Memory B cell (primary cell): ENCODE measurements at regions not wholly inside any gene's neighbourhood (a gene's known extent, or its start where the extent isn't known, plus 50 kb on each side); places are given as distances from the start of the nearest gene placed in this dataset.

Source experiments
- ATAC-seq: fragments of 150-1000 bp; cut with Tn5 transposase; 2 replicates; pipeline ENCODE4 v1.10.0; 2021; ENCODE audit warnings: low read depth, mild to moderate bottlenecking, moderate library complexity
- DNase-seq, 2 donors: peaks; one replicate each; pipeline ENCODE4 v3.0.0; 2022; ENCODE audit warnings: low spot score in 2 of 2
- H3K27ac Mint-ChIP-seq: one replicate; pipeline ENCODE4 v1.8.0; 2022; ENCODE audit warnings: mild to moderate bottlenecking, moderate library complexity, mixed read lengths
- H3K27me3 Mint-ChIP-seq: one replicate; pipeline ENCODE4 v1.8.0; 2022; ENCODE audit warnings: mixed read lengths
- H3K36me3 Mint-ChIP-seq: one replicate; pipeline ENCODE4 v1.8.0; 2022; ENCODE audit warnings: mild to moderate bottlenecking, mixed read lengths
- H3K4me1 Mint-ChIP-seq: one replicate; pipeline ENCODE4 v1.8.0; 2022; ENCODE audit warnings: mixed read lengths
- H3K4me3 Mint-ChIP-seq: one replicate; pipeline ENCODE4 v1.8.0; 2022; ENCODE audit warnings: mild to moderate bottlenecking, moderate library complexity, mixed read lengths
- H3K9me3 Mint-ChIP-seq: one replicate; pipeline ENCODE4 v1.8.0; 2022; ENCODE audit warnings: mixed read lengths

DNA sequence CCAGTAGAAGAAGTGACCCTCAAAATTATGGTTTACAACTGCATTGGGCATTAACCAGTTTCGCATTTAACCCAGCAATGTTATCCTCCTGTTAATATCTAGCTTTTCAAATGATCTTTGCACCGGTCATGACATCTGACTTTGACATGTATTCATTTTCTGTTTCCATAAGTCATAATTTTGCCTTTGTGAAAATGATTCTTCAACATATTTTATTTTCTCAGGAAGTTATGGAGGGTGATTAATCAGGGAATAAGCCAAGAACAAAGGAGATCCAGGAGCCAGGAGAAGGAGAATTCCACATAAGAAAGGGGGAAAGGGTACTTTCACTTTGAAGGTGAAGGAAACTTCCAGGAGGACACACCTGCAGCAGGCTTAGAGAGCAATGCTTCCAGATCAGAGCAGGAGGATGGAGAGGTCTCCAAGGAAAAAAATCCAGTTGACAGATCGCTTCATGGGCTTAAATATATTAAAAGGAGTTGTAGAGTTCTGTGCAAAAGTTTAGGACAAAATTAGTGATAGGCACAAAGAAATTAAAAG, 92.1 kb upstream of the FAM3C start:
- ATAC-seq: no peak
- H3K4me1 Mint-ChIP-seq: peaks cover 3% of the 10 kb centered on the region
- H3K27ac Mint-ChIP-seq: peak overlapping the region; percentile 7
- DNase-seq: no peak
- H3K27me3 Mint-ChIP-seq: no peaks in the 10 kb centered on the region
- H3K36me3 Mint-ChIP-seq: no peaks in the 10 kb centered on the region
- H3K9me3 Mint-ChIP-seq: no peaks in the 10 kb centered on the region
- H3K4me3 Mint-ChIP-seq: peak overlapping the region; percentile 24

DNA sequence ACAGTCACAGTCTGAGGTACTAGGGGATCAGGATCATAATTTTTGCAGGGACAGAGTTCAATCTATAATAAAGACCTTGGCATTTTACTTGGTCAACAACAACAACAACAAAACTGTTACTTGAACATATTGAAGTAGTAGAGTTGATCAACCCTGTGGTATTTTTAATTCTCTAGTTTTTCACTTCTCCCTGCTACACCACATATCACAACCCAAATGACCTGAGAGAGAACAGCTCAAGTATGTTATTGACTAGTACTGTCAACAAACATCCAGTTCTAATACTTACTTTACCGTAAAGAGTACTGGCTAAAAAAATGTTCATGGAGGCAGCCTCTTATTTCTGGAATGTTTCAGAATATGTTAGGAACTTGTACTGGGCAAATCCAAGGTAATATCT, 90.5 kb upstream of the FAM3C start:
- Mint-ChIP-seq H3K27me3 (no peaks in the 10 kb centered on the region), H3K4me1 (peaks cover 5% of the 10 kb centered on the region)

DNA sequence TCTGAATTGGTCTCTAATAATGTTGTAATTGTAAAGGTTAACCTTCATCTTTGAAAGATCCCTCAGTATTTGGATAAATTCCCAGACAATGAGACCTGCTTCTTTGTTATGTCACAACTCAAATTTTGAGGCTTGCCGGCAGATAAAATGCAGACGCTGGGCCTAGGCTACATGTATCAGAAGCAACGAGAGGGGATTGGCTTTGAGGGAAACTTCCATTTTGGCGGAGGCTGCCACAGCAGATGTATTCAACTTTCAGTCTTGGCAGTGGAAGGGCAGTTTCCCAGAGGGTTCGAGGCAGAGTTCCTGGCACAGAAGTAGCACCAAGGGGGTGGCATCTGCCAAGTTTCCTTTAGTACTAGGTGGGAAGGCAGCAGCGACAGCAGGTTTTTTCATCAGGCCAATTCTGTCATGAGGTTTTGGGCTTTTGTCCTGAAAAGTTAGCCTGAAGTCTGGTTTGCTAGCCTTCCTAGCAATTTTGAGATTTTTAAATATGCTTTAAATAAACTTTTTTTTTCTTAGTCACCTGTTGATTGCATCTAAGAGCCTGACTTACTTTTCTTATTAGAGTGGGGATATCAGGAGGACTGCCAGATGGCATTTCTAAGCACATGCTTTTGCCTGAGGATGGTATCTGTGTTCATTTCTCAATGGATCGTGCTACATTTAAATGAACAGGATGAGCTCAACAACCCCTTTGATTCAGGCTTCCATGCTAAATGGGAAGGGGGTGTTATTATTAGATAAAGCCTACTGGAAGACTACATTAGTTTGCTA, 89.5 kb upstream of the FAM3C start:
- no peaks in the 10 kb centered on the region for H3K36me3 Mint-ChIP-seq
- ATAC-seq (no peak), DNase-seq (no peak)
- no peak overlapping the region for H3K4me3 Mint-ChIP-seq
- H3K9me3 Mint-ChIP-seq: no peaks in the 10 kb centered on the region
- H3K4me1 Mint-ChIP-seq: peaks cover 7% of the 10 kb centered on the region
- H3K27me3 Mint-ChIP-seq: no peaks in the 10 kb centered on the region
- no peak overlapping the region for H3K27ac Mint-ChIP-seq

More for the DNA sequence above, 90.5 kb upstream of the FAM3C start:
- ATAC-seq (no peak), DNase-seq (no peak)
- Mint-ChIP-seq H3K36me3 (no peaks in the 10 kb centered on the region), H3K4me3 (no peak overlapping the region), H3K9me3 (no peaks in the 10 kb centered on the region), H3K27ac (no peak overlapping the region)

DNA sequence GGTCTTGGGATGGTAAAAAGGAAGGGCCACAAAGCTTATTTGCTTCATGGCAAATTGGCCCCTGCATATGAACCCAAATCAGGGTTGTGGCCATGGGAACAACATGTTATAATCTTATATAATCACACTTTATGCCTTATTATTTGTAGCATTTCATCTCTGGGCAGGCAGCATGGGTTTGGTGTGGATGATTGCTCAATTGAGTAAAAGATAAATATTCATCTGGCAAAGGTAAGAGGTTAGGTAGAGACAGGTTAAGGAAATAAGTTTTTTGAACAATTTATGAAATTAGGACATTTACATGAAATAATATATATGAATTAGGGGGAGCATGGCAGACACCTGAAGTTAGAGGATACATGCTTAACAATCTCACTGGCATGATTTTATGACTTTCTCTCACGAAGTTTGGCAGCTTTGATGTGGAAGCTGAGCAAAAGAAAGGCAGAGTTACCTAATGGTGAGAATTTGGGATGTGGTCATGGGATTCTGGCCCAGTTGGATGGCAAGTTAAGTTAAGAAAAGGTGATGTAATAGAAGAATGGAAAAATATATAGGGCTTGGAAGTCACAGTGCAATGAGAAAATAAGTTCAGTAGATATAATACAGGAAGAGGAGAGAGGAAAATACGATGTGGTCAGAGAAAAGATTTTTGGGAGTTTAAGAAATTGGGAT, 88.1 kb upstream of the FAM3C start:
- ATAC-seq (no peak), DNase-seq (no peak)
- H3K27me3 Mint-ChIP-seq: no peaks in the 10 kb centered on the region
- H3K9me3 Mint-ChIP-seq: no peaks in the 10 kb centered on the region
- H3K36me3 Mint-ChIP-seq: no peaks in the 10 kb centered on the region
- no peak overlapping the region for H3K4me3 Mint-ChIP-seq
- H3K4me1 Mint-ChIP-seq: peaks cover 8% of the 10 kb centered on the region
- H3K27ac Mint-ChIP-seq: no peak overlapping the region

DNA sequence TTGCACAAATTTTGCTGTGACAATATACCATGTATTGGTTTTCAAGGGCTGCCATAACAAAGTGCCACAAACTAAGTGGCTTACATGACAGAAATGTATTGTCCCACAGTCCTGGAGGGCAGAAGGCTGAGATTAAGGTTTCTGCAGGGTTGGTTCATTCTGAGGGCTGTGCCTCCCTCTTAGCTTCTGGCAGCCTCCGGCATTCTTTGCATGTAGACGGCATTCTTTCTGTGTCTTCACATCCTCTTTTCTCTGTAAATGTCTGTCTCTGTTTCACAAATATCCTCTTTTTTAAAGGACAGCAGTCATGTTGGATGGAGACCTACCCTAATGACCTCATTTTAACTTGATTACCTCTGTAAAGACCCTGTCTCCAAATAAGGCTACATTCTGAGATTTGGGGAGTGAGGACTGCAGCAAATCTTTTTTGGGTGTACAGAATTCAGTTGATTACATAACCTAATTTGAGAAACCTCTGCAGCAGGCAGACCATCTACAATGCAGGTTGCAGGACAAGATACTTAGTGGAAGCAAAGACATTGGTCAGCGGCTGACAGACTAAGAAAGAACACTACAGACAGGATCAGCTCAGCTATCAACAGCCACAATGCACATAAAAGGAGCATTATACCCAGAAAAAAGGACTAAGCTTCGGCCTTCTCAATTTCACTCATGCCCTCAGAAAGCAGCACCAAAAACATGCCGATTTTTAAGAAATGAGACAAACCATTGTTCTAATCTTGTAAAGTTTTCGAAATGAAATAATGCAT, 84.6 kb upstream of the FAM3C start:
- no peak overlapping the region for H3K27ac Mint-ChIP-seq
- peak; percentile 72 for ATAC-seq
- no peak for DNase-seq
- no peaks in the 10 kb centered on the region for H3K27me3 Mint-ChIP-seq
- H3K9me3 Mint-ChIP-seq: no peaks in the 10 kb centered on the region
- peak overlapping the region; percentile 15 for H3K4me3 Mint-ChIP-seq
- H3K4me1 Mint-ChIP-seq: peaks cover 5% of the 10 kb centered on the region
- H3K36me3 Mint-ChIP-seq: no peaks in the 10 kb centered on the region

DNA sequence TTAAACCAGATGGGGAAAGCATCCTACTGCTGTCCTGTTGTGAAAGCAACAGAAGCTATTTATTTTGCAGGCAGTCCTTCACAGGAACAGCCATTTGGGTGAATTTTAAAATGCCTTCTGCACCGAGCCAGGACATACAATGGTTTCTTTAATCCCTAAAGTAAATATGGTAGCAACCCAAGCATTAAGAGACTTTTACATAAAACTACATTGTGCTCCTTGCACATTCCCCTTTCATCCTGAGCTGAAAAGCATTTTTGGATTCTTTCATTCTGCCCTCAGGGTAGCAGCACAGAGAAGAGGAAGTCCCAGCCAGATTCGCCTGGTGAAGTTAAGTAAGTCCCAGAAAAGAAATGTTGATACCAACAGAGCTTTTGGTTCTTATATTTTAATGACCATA, 84.0 kb upstream of the FAM3C start:
- Mint-ChIP-seq H3K27me3 (no peaks in the 10 kb centered on the region), H3K4me1 (peaks cover 5% of the 10 kb centered on the region), H3K27ac (no peak overlapping the region), H3K9me3 (no peaks in the 10 kb centered on the region), H3K36me3 (no peaks in the 10 kb centered on the region), H3K4me3 (no peak overlapping the region)
- ATAC-seq (peak; percentile 61), DNase-seq (no peak)

DNA sequence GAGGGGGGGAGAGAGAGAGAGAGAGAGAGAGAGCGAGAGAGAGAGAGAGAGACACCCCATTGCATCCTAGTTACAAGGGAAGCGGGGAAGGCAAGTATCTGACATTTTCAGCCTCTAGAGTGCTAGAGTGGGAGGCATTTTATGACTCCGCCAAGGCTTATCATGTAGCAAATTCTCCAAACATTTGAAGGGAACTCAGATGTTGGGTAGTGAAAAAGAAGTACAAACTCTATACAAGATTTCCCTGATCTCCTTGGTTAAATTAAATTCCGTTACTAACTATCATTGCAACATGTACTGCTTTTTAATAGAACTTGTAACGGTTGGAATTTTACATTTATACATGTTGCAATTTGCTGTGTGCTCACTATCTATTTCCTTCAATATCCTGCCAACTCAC, 83.4 kb upstream of the FAM3C start:
- H3K9me3 Mint-ChIP-seq: no peaks in the 10 kb centered on the region
- ATAC-seq: no peak
- H3K27me3 Mint-ChIP-seq: no peaks in the 10 kb centered on the region

DNA sequence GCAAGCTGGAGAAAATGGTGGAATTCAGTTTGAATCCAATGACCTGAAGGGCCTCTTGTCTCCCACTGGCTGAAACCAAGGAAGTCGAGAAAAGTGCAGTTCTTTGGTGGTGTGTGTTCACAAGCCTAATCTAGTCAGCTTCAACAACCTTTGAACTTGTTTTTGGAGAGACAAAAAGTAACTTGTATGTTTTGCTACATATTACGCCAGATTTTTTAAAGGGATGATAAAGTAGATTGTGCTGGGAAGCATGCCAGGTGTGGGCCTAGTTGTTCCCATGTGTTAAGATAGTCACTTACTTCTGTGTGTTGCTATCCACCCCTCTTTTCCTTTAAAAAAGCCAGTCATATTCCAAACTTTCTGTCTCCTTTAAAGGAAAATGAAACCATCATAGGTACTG, 79.7 kb upstream of the FAM3C start:
- DNase-seq: no peak
- ATAC-seq: no peak
- H3K27me3 Mint-ChIP-seq: no peaks in the 10 kb centered on the region
- H3K4me1 Mint-ChIP-seq: peaks cover 3% of the 10 kb centered on the region
- no peak overlapping the region for H3K4me3 Mint-ChIP-seq
- no peaks in the 10 kb centered on the region for H3K9me3 Mint-ChIP-seq
- no peaks in the 10 kb centered on the region for H3K36me3 Mint-ChIP-seq
- no peak overlapping the region for H3K27ac Mint-ChIP-seq

More for the DNA sequence above, 83.4 kb upstream of the FAM3C start:
- Mint-ChIP-seq H3K4me3 (no peak overlapping the region), H3K36me3 (no peaks in the 10 kb centered on the region), H3K27ac (no peak overlapping the region), H3K4me1 (peaks cover 5% of the 10 kb centered on the region)
- DNase-seq: no peak

DNA sequence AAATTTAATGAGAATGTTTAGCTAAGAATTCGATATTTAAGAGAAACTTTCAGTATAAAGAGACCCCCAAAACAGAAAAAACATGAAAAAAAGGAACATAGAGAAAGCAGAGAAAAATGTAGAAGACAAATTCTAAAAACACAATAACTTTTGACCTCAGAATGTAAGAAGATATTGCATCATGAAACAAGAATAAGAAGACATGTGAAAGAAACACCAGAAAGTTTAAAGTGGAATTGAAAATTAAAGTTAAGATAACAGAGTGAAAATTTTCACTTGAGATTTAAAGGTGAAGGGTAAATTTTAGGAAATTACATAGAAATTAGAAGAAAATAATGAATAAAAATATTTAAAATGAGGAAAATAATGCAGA, 78.2 kb upstream of the FAM3C start:
- no peaks in the 10 kb centered on the region for H3K4me1 Mint-ChIP-seq
- H3K36me3 Mint-ChIP-seq: no peaks in the 10 kb centered on the region
- H3K27me3 Mint-ChIP-seq: no peaks in the 10 kb centered on the region
- ATAC-seq (no peak), DNase-seq (no peak)
- H3K9me3 Mint-ChIP-seq: no peaks in the 10 kb centered on the region
- no peak overlapping the region for H3K4me3 Mint-ChIP-seq
- no peak overlapping the region for H3K27ac Mint-ChIP-seq

DNA sequence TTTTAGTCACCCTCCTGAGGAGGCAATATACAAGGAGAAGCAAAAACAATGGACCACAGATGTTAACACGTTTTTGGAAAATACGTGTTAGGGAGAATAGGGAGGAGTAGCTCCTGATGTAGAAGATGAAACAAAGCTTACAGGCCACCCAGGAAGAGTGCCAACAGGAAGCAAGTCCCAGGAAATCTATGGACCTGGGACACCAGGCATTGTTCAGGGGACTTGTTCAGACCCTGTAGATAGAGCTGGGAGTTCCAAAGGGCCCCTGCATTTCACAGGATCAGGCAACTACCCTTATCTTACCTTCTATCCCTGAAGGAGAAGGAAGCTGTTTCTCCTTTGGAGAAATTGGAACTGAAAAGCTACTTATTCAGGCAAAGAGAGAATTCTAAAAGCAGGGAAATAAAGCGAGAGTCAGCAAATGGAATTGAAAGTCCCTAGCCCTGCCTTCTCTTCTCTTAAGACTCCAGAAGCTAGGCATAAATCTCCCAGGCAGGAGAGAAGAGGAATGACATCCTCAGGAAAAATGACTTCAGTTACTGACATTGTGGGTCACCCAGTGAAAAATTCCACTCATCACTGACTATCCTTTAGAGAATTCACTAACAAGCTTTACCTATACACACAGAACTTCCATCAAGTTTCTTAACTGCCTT, 77.7 kb upstream of the FAM3C start:
- no peak for ATAC-seq
- Mint-ChIP-seq H3K36me3 (no peaks in the 10 kb centered on the region), H3K4me3 (no peak overlapping the region), H3K27ac (no peak overlapping the region), H3K4me1 (no peaks in the 10 kb centered on the region), H3K27me3 (no peaks in the 10 kb centered on the region), H3K9me3 (no peaks in the 10 kb centered on the region)
- DNase-seq: no peak

DNA sequence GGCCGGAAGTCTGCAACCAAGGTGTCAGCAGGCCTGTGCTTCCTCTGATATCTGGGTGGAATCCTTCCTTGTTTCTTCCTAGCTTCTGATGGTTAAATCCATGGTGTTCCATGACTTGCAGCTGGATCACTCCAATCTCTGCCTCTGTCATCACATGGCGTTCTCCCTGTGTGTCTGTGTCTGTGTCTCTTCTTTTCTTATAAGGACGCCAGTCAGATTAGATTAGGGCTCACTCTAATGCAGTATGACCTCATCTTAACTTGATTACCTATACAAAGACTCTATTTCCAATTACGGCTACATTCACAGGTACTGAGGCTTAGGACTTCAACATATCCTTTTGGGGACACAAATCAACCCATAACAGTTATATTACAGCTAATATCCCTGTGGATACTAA, 70.3 kb upstream of the FAM3C start:
- no peak for DNase-seq
- no peak overlapping the region for H3K4me3 Mint-ChIP-seq
- H3K9me3 Mint-ChIP-seq: no peaks in the 10 kb centered on the region
- peaks cover 2% of the 10 kb centered on the region for H3K36me3 Mint-ChIP-seq
- H3K27me3 Mint-ChIP-seq: peaks cover 5% of the 10 kb centered on the region
- ATAC-seq: no peak
- no peak overlapping the region for H3K27ac Mint-ChIP-seq
- peaks cover 2% of the 10 kb centered on the region for H3K4me1 Mint-ChIP-seq

DNA sequence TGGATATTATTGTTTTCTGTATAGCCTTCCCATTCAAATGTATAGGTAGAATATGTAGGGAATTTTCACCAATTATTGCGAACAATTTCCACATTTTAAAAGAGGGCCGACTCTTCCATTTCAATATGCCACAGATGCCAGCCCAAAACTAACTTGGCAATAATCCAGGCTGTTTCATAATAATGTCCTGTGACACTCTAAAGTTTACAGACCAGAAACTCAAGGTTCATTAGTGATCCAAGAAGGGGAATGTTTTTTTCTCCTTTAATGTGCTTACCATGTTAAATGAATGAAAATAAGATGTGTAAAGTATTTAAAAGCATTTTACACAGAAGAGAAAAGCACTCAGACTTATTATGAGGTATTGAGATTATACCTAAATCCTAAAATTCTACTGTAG, 63.0 kb upstream of the FAM3C start:
- ATAC-seq (no peak), DNase-seq (no peak)
- Mint-ChIP-seq H3K27me3 (peaks cover 4% of the 10 kb centered on the region), H3K9me3 (no peaks in the 10 kb centered on the region), H3K4me1 (no peaks in the 10 kb centered on the region), H3K4me3 (no peak overlapping the region), H3K27ac (no peak overlapping the region), H3K36me3 (no peaks in the 10 kb centered on the region)

DNA sequence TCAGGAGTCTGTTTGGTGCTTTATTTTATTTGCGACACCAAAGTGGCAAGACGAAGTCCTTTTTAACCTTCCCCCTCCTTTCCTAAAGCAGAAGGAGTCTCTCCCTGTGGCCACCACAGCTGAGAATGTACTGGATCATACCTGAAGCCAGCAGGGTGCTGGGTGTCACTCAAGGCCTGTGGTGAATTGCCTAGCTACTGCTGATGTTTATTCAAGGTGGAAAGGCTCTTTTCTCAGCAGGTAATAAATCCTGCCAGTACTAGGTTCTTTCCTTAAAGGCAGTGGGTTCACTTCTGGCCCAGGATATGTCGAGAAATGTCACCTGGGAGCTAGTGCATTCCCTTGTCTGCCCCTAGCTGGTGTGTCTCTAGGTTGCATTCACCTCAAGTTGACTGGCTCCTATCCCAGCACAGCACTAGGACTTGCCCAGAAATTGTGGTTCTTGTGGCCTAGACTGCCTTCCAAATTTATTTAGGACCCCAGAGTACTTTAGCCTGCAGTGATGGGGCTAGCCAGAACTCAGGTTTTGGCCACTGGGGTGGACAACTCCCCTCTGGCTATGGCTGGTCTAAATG, 60.8 kb upstream of the FAM3C start:
- Mint-ChIP-seq H3K4me1 (peaks cover 2% of the 10 kb centered on the region), H3K36me3 (no peaks in the 10 kb centered on the region)

More for the DNA sequence above, 60.8 kb upstream of the FAM3C start:
- Mint-ChIP-seq H3K9me3 (peaks cover 6% of the 10 kb centered on the region), H3K27ac (no peak overlapping the region), H3K27me3 (no peaks in the 10 kb centered on the region), H3K4me3 (no peak overlapping the region)
- DNase-seq (no peak), ATAC-seq (no peak)
